ENCODE measurements at regions not wholly inside any gene's neighbourhood (a gene's known extent, or its start where the extent isn't known, plus 50 kb on each side); places are given as distances from the start of the nearest gene placed in this dataset.

DNA sequence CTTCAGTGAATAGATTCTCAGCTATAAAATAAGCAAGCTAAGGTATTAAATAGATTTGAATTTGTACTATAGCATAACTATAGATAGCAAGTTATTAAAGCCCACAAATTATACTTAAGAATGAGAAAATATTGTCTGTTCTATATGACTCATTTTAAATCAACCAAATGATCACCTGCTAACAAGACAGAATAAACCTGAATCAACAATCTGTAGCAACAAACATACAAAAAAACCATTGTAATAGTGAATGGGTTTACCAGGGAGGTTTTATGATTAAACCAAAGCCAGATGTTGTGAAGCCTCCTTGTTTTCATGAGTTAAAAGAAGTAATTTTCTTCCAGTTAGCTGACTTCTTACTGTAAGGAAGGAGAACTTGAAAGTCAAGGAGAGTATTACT lies 71.9 kb upstream of the HTR1B start:
- no peak for DNase-seq

DNA sequence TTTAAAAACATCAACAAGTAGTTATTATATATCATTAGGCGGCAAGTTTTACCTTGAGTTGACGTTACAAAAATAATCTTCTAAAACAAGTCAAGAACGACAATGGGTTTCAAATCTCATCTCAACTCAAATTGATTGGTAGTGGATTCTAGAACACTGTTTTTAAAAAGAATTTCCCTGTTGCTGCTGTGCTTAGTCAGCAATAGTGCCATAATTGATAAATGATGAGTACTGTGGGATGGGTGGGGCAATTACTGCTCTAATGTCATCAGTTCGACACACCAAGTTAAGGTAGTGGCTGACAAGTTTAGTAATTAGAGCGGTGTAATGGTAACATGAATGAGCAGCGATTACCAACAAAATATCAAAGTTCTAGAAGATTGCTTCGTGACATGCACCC lies 73.4 kb upstream of the HTR1B start:
- DNase-seq = no peak

DNA sequence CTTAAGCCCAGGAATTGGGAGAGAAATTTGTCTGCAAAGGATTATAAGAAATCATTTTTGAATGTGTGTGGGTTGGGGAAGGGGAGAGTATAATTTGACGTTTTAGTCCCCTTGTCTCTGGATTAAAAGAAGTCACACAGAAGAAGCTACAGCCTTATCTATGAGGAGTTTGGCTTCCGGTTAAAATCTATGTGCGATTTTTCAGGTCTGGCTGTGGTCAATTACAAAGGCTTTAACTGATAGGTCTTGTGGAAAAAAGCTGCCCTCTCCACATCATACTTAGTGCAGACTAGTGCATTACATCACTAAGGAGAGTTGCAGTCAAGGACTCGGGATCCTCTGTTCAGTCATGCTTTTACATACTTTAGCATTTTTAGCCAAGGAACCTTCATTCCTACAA lies 80.3 kb upstream of the HTR1B start:
- no peak for DNase-seq

DNA sequence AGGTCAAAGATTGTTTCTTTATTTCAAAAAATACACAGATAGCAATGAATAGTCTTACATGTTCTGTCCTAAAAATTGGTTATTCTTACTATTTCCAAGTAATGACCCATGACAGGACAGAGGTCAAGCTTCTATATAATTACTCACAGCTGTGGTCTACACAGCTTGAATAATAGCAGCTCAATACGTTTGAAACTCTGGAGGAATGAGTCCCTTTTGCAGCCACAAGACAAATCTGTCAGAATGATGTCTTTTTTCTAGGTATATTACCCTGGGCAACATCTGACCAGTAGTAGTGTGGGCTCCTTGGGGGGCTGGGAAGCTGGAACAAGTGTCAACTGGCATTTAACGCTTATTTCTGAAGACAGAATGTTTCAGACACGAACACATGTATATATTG lies 84.9 kb upstream of the HTR1B start:
- no peak for DNase-seq

GRCh38 chr6:77548662-77549366 lies 85.5 kb upstream of the HTR1B start:
- DNase-seq = no peak

GRCh38 chr6:77551135-77551534 lies 87.8 kb upstream of the HTR1B start:
- no peak for DNase-seq

- DNase-seq = peak; percentile 19
Measured at GRCh38 chr6:77561768-77562314, 91.0 kb upstream of the MEI4 start.

DNA sequence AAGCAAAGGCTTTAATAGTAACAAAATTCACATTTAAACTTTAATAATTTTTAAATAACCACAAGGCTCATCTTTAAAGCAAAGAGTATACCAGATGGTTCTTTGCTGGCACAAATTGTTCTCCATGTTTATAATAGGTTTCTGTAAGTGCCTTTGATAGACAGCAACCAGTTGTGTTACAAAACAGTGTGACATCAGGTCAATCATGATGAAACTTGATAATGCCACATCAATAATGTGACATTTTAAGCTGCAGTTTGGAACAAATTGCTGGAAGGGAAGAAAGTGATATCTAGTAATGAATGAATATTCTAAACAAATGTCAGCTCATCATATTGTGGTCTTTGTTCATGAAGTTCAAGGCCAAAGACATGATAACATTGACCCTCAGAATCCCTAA lies 87.5 kb upstream of the MEI4 start:
- no peak for DNase-seq

GRCh38 chr6:77566235-77566634 lies 86.6 kb upstream of the MEI4 start:
- DNase-seq = no peak

- no peak for DNase-seq
Measured at GRCh38 chr6:77568570-77568969, 84.3 kb upstream of the MEI4 start.

- no peak for DNase-seq
Measured at GRCh38 chr6:77573843-77574242, 79.0 kb upstream of the MEI4 start.

GRCh38 chr6:77587963-77588362 lies 64.9 kb upstream of the MEI4 start:
- DNase-seq = no peak

Data from NCI-H1436 treated with DMSO at 0.1 percent for 48 hours (cell line).